Erythroblast (primary cell): ENCODE measurements at regions not wholly inside any gene's neighbourhood (a gene's known extent, or its start where the extent isn't known, plus 50 kb on each side); places are given as distances from the start of the nearest gene placed in this dataset.

Experiments
- DNase-seq, 2 experiments: peaks; one replicate each; lab custom pipeline; 2025; lab: John Stamatoyannopoulos, UW
- GATA1 ChIP-seq: IDR thresholded peaks from 2 replicates; pipeline ENCODE4 v1.6.1; 2011; ENCODE audit warnings: low read depth, mild to moderate bottlenecking, control low read depth, low read length, moderate library complexity
- POLR2A ChIP-seq: IDR thresholded peaks from 2 replicates; pipeline ENCODE4 v1.6.1; 2011; ENCODE audit warnings: mild to moderate bottlenecking, low read length

GRCh38 chr1:22271847-22272801 lies 129.2 kb upstream of the WNT4 start:
- no peak for DNase-seq

DNA sequence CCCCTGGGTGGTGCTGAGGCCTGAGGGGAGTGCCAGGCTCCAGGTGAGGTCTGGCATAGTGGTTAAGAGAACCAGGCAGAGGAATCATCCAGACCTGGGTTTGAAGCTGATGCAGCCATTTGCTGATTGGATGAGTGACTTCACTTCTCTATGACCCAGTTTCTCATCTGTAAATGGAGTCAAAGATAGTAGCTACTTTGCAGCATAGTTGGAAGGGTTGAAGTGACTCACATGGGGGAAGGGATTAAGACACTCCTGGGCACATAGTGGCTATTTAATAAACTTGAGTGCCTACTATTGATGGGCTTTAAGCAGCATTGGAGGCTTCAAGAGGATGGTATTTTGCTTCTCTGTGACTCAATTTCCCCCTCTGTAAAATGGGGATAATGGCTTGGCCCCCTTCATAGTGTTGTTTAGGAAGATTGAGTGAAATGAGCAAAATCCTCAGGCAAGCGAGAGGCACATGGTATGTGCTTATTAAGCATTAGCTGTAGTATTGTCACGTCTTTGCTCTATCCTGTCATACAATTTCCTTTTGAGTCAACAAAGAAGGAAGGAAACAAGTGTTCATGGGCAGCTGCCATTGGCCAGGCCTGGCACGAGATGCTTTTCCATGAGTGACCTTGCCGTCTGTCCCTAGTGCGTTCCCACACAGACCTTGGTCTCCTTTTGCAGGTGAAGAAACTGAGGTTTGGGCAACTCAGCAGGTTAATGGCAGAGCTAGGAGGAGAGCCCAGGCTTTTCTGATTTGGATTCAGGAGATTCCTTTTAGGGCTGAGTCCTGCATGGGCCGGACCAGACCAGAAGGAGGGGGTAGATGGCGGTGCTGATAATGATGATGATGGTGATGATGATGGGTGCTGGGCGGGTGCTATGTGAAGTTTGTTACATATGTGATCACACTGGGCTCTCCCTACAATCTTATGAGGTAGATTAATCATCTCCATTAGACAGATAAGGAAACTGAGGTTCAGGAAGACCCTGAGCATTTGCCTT lies 131.1 kb upstream of the WNT4 start:
- no peak for DNase-seq
- TF ChIP-seq POLR2A (no peak), GATA1 (no peak)

More at GRCh38 chr1:22271847-22272801, 129.2 kb upstream of the WNT4 start:
- TF ChIP-seq GATA1: no peak

- DNase-seq: no peak
- TF ChIP-seq POLR2A (no peak), GATA1 (no peak)
Measured at GRCh38 chr1:22275167-22275566, 132.3 kb upstream of the WNT4 start.

DNA sequence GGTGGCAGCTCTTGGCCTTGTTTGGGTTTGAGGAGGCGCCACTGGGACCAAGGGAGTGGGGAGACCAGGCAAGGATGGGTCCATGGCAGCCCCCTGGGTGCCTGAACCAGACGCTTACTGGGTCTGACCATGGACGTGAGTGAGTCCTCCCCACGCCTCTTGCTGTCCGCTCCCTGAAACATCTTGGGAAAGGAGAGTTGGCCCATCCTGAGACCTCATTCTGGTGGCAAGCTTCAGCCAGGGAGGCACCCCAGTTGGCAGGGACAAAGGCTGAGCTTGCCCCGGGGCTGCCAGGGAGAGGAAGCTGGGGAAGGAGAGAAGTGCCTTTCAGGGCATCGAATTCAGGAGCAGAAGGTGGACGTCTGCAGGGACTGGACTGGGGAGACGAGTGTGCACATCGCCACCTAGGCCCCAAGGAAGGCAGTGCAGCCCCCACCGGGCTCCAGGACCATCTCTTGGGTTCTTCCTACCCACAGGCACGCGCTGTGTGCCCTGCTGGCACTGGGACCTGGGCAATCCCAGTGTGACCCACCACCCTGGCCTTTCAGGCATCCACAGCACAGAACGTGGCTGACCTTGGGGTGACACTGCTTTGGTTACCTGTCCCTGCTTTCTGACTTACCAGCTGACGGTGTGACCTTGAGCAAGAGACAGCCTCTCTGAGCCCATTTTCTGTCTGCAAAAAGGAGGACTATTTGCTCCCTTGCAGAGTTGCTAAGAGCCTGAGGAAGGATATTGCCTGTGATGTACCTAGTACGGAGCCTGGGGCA lies 132.9 kb upstream of the WNT4 start:
- TF ChIP-seq POLR2A (no peak), GATA1 (no peak)
- peak in 1 of 2 experiments; percentile 47 for DNase-seq

- DNase-seq: no peak
- no peak for TF ChIP-seq GATA1
Measured at GRCh38 chr1:22276396-22276748, 133.5 kb upstream of the WNT4 start.

- DNase-seq: no peak
- no peak for TF ChIP-seq GATA1
- TF ChIP-seq POLR2A: no peak
Measured at GRCh38 chr1:22277662-22278061, 134.8 kb upstream of the WNT4 start.

- DNase-seq: no peak
- TF ChIP-seq POLR2A: no peak
- no peak for TF ChIP-seq GATA1
Measured at GRCh38 chr1:22279735-22280134, 136.8 kb upstream of the WNT4 start.

DNA sequence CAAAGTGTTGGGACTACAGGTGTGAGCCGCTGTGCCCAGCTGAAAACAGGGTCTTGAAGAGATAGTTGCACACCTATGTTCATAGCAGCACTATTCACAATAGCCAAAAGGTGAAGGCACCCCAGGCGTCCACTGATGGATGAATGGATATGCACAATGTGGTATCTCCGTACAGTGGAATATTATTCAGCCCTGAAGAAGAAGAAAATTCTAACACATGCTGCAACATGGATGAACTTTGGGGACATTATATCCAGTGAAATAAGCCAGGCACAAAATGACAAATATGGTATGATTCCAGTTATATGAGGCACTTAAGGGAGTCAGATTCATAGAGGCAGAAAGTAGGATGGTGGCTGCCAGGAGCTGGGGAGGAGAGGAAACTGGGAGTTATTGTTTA lies 137.6 kb upstream of the WNT4 start:
- DNase-seq: no peak
- TF ChIP-seq GATA1 (no peak), POLR2A (no peak)

DNA sequence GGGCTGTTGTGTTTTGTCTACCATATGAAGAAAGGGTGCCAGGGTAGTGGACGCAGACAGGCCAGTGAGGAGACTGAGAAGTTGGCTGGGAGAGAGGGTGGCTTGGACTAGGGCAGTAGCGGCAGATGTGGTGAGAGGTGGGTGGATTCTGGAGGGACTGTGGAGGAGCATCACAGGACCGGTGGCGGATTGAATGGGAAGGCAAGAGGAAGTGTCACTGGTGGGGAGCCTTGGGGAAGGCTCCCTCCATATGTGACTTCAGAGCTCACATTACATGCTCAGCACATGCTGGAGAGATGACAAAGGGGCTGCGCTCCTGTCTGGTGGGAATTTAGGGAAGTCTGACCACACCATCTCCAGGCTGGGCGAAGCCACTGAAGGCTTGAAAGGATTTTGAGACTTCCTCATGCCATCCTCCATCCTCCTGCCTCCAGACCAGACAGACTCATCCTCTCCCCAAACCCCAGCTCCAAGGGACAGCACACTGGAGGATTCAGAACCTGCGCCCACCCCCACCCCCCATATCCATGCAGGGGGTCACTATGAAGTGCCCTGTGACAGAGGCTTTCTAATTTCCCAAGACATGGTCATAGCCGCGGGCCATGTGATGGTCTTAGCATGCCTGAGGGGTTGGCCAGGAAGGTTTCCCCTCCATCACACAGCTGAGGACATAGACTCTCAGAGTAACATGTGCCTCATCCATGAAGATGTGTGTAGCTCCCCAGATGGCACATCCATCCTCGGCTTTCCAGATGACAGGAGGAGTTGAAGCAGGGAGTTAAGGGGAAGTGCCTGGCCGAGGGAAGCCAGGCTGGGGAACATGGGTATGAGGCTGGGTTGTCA lies 138.8 kb upstream of the WNT4 start:
- no peak for DNase-seq
- TF ChIP-seq GATA1 (no peak), POLR2A (no peak)

GRCh38 chr1:22282364-22282995 lies 139.6 kb upstream of the WNT4 start:
- no peak for TF ChIP-seq POLR2A
- no peak for TF ChIP-seq GATA1

GRCh38 chr1:22283596-22283995 lies 140.7 kb upstream of the WNT4 start:
- DNase-seq: no peak
- no peak for TF ChIP-seq POLR2A
- no peak for TF ChIP-seq GATA1

More at GRCh38 chr1:22282364-22282995, 139.6 kb upstream of the WNT4 start:
- no peak for DNase-seq

- TF ChIP-seq GATA1: no peak
- no peak for TF ChIP-seq POLR2A
- DNase-seq: no peak
Measured at GRCh38 chr1:22284236-22284635, 141.3 kb upstream of the WNT4 start.
